HepG2 (cell line): ENCODE measurements at regions not wholly inside any gene's neighbourhood (a gene's known extent, or its start where the extent isn't known, plus 50 kb on each side); places are given as distances from the start of the nearest gene placed in this dataset.

Experiments used
- ATAC-seq: fragments of 200-7000 bp; cut with Tn5 transposase; 3 replicates; pipeline ENCODE4 v1.9.1; 2020; ENCODE audit warnings: mild to moderate bottlenecking, moderate library complexity
- BruUV-seq: library from RNA; stranded (reverse); fragments of 400-500 nt; replicated peaks from 2 replicates; lab custom pipeline; 2021; lab: Mats Ljungman, UMichigan
- CTCF ChIA-PET: fragments of 300-600 bp; formaldehyde crosslinking; extraction: SDS; loops from one replicate; lab custom pipeline; 2021; ENCODE audit warnings: low total read pairs, inconsistent platforms, low intra/inter-chr PET ratio; lab: Yijun Ruan, JAX
- POLR2A ChIA-PET: fragments of 350-600 bp; sonication (Branson Sonifier 250); formaldehyde crosslinking; loops from one replicate; lab custom pipeline; 2020; ENCODE audit warnings: antibody characterized with exemption, inconsistent platforms; lab: Yijun Ruan, JAX
- DNase-seq: peaks from one replicate; pipeline ENCODE4 v3.0.0-alpha.2; 2015; ENCODE audit warnings: low spot score
- FAIRE-seq: peaks from 3 replicates; lab custom pipeline; 2011; peaks lifted over from hg19 to GRCh38; lab: Jason Lieb, UNC
- H2AFZ ChIP-seq: one replicate; pipeline ENCODE4 v1.6.1; 2011; ENCODE audit warnings: low read length, inconsistent platforms
- H3K27ac ChIP-seq: fragments of 300-600 bp; 3 replicates; pipeline ENCODE4 v1.8.0; 2011; ENCODE audit warnings: mixed run types, mild to moderate bottlenecking, mixed read lengths, low read length, inconsistent platforms; ENCODE audit not compliant: insufficient read depth; ENCODE audit errors: extremely low read length
- H3K27me3 ChIP-seq, 2 experiments: fragments of 200-600 bp in 1 of 2; 2 replicates in 1 of 2; 3 replicates in 1 of 2; pipeline versions ENCODE4 v1.6.0 to v1.8.0; 2011; ENCODE audit warnings: low read length in 2 of 2, mild to moderate bottlenecking in 2 of 2, moderate library complexity in 2 of 2, inconsistent platforms in 1 of 2; ENCODE audit not compliant: insufficient read depth in 2 of 2, control insufficient read depth in 1 of 2
- H3K36me3 ChIP-seq, 2 experiments: fragments of 200-600 bp in 1 of 2; replicated peaks in 1 of 2; 2 replicates in 1 of 2; 3 replicates in 1 of 2; pipeline versions ENCODE4 v1.5.1 to v1.8.0; 2011; ENCODE audit warnings: low read length in 2 of 2, inconsistent platforms in 1 of 2; ENCODE audit not compliant: insufficient read depth in 2 of 2, control insufficient read depth in 1 of 2
- H3K4me1 ChIP-seq: 2 replicates; pipeline ENCODE4 v1.5.1; 2012; ENCODE audit warnings: low read length, inconsistent platforms; ENCODE audit not compliant: insufficient read depth
- H3K4me2 ChIP-seq: 2 replicates; pipeline ENCODE4 v1.6.0; 2011; ENCODE audit warnings: low read depth, low read length, inconsistent platforms
- H3K4me3 ChIP-seq, 3 experiments: fragments of 200-600 bp in 1 of 3; sonication (generic), shearing (Covaris generic) in 1 of 3; replicated peaks in 1 of 3; 2 replicates each; pipeline ENCODE4 v1.5.1; 2011 to 2016; ENCODE audit warnings: low read length in 3 of 3, inconsistent platforms in 2 of 3, low read depth in 2 of 3, mild to moderate bottlenecking in 2 of 3, control low read depth in 1 of 3, mixed read lengths in 1 of 3; ENCODE audit not compliant: insufficient read depth in 1 of 3
- H3K79me2 ChIP-seq: one replicate; pipeline ENCODE4 v1.6.1; 2011; ENCODE audit warnings: low read length, inconsistent platforms; ENCODE audit not compliant: insufficient read depth
- H3K9ac ChIP-seq: 2 replicates; pipeline ENCODE4 v1.6.0; 2011; ENCODE audit warnings: mild to moderate bottlenecking, low read depth, low read length, inconsistent platforms; ENCODE audit not compliant: insufficient read depth
- H3K9me3 ChIP-seq: 2 replicates; pipeline ENCODE4 v1.5.1; 2012; ENCODE audit warnings: mild to moderate bottlenecking, low read length
- H4K20me1 ChIP-seq: 2 replicates; pipeline ENCODE4 v1.6.0; 2011; ENCODE audit warnings: inconsistent platforms, mild to moderate bottlenecking, low read length, moderate library complexity; ENCODE audit not compliant: insufficient read depth
- MAFK ChIP-seq, 2 experiments: IDR thresholded peaks in 1 of 2; conservative IDR thresholded peaks in 1 of 2; 2 replicates each; pipeline ENCODE4 v1.6.1; 2011; ENCODE audit warnings: improper control_type of control experiment in 2 of 2, low read length in 2 of 2
- TEAD3 ChIP-seq: optimal IDR thresholded peaks from 2 replicates; pipeline ENCODE3; 2016; ENCODE audit warnings: borderline replicate concordance
- ZEB1 ChIP-seq: IDR thresholded peaks from 2 replicates; pipeline ENCODE4 v1.6.1; 2012; ENCODE audit warnings: mild to moderate bottlenecking, low read depth, inconsistent platforms; ENCODE audit not compliant: insufficient replicate concordance
- ZNF10 ChIP-seq: sonication (generic); formaldehyde crosslinking; IDR thresholded peaks from 2 replicates; pipeline ENCODE4 v1.4.0; 2020; ENCODE audit warnings: mild to moderate bottlenecking, low read depth, missing genetic modification reagents, borderline replicate concordance
- ZNF687 ChIP-seq: sonication (generic); formaldehyde crosslinking; IDR thresholded peaks from 2 replicates; pipeline ENCODE4 v1.5.1; 2020; ENCODE audit warnings: mild to moderate bottlenecking, missing genetic modification reagents, moderate library complexity
- WGBS: methylation state at CpG from one replicate; pipeline ENCODE4 v1.1.6; 2017; ENCODE audit warnings: low lambda C conversion rate; 5-methylcytosine and 5-hydroxymethylcytosine counted together
- in situ Hi-C: cut with HindIII; loops from 2 replicates; pipeline ENCODE4 v1.10.0; 2017; ENCODE audit warnings: low pct_unique_long_range_greater_than_20kb; ENCODE audit not compliant: extremely low pct_ligation_motif_present
- intact Hi-C: fragments of 100-400 bp; cut with micrococcal nuclease; formaldehyde crosslinking; loops from one replicate; pipeline ENCODE4 v1.10.0; 2022; ENCODE audit not compliant: unreplicated experiment

- Histone ChIP-seq H3K9ac (no peak overlapping the region), H3K27ac (no peak overlapping the region), H3K79me2 (no peaks in the 10 kb centered on the region), H3K27me3 (no peaks in the 10 kb centered on the region), H3K4me3 (no peak overlapping the region), H3K4me2 (no peak overlapping the region), H2AFZ (no peak overlapping the region), H4K20me1 (no peaks in the 10 kb centered on the region), H3K36me3 (no peaks in the 10 kb centered on the region), H3K4me1 (peaks cover 64% of the 10 kb centered on the region), H3K9me3 (no peaks in the 10 kb centered on the region)
- FAIRE-seq (no peak), ATAC-seq (no peak), DNase-seq (no peak)
- CTCF ChIA-PET = no interaction called here
- intact Hi-C loops (loop anchor here (5.0 to 10.0 kb wide), 6 partner anchors 55 to 443 kb away; partner anchors contain the start of gene ETS2), in situ Hi-C loops (no loop called here)
- 90% methylated on average over 12 of the region's 14 CpGs for WGBS
- peak; percentile 89 for TF ChIP-seq TEAD3
- TF ChIP-seq ZEB1 = peak; percentile 82
- no peak for TF ChIP-seq MAFK (conservative IDR thresholded peaks at IDR 0.05 in 1 of 2, IDR thresholded peaks at IDR 0.05 in 1 of 2; ENCODE audit: low read length in 2 of 2)
- TF ChIP-seq ZNF10 (CRISPR knock-in tag) = no peak
- peak; percentile 54; the same call in 1 of the 2 replicates for TF ChIP-seq ZNF687 (CRISPR knock-in tag)
- POLR2A ChIA-PET = interaction anchor here (1.4 kb wide), 1 partner anchor 9 kb away, joined by 4 read pairs; no protein-coding TSS in a partner anchor
- no TSS peak for BruUV-seq
These were observed 153.1 kb downstream of the PSMG1 start for GRCh38 chr21:39029900-39030884.
